ENCODE measurements at regions not wholly inside any gene's neighbourhood (a gene's known extent, or its start where the extent isn't known, plus 50 kb on each side); places are given as distances from the start of the nearest gene placed in this dataset.
"Not testable (repeated sequence)": the region's sequence is repeated elsewhere in the genome, so short reads cannot be mapped to it uniquely, and the experiment has no call there.

GRCh38 chr3:6248528-6248927 lies 612.4 kb upstream of the GRM7 start:
- DNase-seq, result no peak

DNA sequence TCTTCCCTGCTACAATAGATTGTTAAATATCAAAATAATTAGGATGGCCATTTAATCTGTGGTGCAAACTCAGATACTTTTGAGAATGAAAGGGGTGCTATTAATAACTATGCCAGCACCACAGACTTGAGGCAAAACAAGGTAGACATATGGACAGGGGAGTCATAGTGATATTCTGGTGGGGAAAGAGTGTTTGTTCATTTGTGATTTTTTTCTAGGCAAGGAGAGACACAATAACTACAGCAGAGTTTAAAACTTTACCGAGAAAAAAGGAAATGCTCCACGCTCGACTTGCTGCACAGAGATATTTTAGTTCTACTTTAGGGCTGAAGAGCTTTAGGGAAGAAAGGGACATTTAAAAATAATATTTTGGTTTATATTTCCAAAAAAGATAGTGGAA lies 611.2 kb upstream of the GRM7 start:
- DNase-seq, result no peak

- no peak for DNase-seq
Measured at GRCh38 chr3:6250167-6250566, 610.7 kb upstream of the GRM7 start.

DNA sequence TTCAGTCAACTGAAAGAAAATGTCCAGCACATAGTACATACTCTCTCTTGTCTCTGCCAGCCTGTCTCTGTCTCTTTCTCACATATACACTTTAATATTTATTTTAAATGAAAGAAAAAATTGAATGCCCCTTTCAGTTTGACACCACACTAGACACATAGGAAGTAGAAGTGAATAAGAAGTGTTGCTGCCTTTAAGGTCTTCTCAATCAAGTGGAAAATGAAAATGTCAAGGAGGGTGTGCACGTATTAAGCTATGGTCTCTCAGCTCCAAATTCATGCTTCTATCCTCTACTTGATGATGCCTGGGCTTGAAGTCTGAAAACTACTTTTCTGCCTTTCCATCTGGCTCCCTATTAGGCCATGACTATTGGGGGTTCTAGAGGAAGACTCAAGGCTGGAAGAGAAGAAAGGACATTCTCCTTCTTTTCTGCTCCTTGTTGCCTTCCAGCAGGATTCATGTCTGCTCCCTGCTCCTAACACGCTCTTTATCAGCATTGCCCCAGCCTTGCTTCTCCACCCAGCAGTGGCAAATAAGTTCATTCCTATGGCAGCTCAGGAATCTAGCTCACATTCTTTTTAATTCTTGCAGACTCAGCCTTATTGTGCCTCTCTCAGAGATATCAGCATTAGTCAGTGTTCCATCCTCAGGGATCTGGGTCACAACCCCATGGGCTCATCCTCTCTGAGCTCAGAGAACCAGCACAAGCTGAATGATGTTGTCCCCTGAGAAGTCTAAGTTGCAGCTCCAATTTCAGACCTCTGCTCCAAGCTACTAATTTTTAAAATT lies 609.1 kb upstream of the GRM7 start:
- no peak for DNase-seq

GRCh38 chr3:6254490-6254889 lies 606.4 kb upstream of the GRM7 start:
- no peak for DNase-seq

- DNase-seq, result no peak
Measured at GRCh38 chr3:6255229-6255628, 605.7 kb upstream of the GRM7 start.

GRCh38 chr3:6260551-6261191 lies 600.2 kb upstream of the GRM7 start:
- no peak for DNase-seq

DNA sequence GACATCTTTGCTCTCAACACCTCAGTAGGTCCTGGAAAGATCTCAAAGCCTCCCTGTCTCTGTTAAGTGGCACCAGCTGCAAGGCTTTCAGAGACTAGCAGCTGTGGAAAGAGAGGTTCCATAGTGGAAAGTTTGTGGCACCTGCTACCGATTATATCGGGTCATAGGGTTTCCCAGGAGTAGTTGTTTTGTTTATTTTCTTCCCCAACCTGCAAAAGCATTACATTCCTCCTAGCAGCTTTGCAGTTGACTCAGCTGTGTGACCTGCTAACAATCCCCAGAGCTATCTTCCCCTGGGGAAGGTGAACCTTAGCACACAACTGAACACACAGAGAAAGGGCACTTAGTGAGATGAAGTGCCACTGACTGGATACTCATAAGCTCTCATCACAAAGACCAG lies 598.9 kb upstream of the GRM7 start:
- DNase-seq, result no peak

DNA sequence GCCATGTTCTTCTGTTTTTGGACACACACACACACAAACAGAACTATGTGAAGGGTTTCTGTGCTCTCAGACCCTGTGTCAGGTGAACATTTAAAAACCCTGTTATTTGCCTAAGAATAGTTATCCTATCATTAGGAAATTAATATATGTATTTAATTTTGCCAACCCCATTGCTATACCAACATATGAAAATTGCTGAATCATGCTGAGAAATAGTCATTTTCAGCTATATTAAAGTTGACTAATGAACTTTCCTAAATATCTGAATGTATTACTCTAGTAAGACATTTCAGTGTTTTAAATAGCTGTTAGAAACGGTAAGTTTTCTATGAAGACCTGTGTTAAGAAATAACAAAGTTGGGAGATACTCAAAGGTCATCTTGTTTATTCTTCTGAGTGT lies 596.9 kb upstream of the GRM7 start:
- no peak for DNase-seq

DNA sequence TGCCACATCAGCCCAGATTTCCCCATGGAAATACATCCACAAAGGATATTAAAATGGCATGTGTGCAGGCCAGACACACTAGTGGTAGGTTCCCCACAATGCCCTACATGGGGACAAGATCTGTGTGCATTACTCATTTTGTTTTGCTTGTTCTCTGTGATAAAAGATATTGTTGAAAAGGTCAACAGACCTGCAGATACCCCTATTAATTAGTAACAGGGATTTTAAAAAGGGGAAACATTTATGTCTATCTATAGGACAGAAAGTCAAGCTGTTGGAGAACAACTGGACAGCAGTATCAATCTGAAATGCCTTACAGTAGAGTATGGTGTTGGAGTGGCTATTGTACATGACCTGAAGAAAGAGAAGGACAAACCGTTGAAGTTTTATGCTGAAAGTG lies 596.0 kb upstream of the GRM7 start:
- no peak for DNase-seq

DNA sequence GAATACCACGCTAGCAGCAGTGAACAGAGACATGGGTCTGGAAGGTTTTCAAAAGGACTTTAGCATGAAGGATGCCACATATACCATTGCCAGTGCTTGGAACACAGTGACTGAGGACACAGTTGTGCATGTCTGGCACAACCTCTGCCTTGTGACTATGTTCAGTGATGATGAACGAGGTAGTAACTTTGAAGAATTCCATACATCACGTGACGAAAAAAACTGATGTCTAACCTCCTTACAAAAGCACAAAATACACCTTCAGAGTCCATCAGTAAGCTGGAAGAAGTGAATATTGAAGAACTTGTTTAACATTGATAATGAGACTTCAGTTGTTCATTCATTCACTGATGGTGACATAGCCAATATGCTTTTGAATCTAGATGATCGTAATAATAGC lies 594.8 kb upstream of the GRM7 start:
- DNase-seq, result no peak

DNA sequence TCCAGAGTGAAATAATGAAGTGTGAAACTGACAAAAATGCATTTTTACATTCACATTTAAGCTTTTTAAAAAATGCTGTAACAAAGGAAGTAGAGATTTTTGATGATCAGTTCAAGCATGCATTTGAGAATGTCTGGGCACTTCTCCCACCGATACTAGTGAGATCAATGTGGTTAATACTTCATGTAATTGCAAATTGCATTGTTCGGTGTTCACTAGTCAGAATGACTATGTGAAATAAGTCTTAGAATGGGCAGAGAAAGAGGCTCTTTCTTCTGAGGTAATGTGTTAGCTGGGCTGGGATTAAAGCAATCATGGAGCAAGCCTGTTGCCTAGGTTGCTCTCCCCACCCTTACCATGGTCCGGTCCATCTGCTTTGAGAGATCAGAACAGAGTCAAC lies 587.0 kb upstream of the GRM7 start:
- DNase-seq, result no peak

DNA sequence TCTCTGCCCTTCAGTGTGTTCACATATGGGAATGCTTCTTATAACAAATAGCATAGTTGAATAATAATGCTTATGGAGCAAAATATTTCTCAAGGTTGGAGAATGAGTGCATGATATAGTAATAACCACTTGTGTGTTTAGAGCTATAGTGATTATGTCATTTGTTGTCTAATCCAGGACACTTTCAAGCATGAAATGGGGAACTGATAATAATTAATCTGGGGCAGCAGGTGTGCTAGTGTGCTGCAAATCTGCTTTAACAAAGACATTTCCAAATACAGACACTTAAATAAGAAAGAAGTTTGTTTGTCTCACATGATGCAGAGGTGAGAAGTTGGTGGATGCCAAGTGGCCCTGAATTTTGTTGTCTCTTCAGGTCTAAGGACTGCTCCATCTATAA lies 579.3 kb upstream of the GRM7 start:
- no peak for DNase-seq

- no peak for DNase-seq
Measured at GRCh38 chr3:6282918-6283317, 578.0 kb upstream of the GRM7 start.

- DNase-seq, result no peak
Measured at GRCh38 chr3:6287088-6287875, 573.6 kb upstream of the GRM7 start.

DNA sequence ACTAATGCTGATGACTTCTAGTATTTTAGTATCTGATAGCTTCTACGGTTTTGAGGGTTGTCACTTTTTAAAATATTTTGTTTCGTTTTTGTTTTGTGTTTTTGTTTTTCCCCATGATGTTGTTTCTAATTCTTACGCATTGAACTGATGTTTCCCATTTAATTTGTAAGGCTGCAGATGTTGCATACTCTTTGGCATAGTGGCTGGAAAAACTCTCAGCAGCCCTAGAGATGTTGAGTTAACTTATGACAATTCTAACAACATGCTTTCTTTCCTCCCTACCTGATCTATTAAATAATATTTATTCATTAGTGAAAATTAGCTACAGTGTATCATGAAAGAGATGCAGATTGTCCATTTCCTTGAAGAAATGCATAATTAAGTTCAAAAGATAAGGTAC lies 559.3 kb upstream of the GRM7 start:
- no peak for DNase-seq

GRCh38 chr3:6315906-6316305 lies 545.0 kb upstream of the GRM7 start:
- no peak for DNase-seq

GRCh38 chr3:6321999-6322398 lies 538.9 kb upstream of the GRM7 start:
- no peak for DNase-seq

DNA sequence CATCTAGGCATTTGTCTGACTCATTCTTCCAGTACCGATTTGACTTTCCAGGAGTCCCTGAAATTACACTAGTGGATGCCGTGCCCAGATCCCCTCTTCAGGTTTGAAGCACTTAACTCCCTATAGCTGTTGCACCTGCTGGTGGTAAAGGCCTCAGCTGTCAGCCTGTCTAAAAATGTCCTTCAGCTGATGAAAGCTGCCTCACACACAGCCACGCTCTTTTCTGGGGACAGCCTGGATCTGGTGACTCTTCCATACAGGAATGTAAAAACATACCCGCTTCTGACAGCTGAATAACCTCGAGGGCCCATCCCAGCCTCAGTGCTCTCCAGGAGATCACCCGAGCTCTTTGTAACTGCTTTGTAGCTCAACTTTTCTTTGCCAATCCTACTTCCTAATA lies 534.1 kb upstream of the GRM7 start:
- no peak for DNase-seq

DNA sequence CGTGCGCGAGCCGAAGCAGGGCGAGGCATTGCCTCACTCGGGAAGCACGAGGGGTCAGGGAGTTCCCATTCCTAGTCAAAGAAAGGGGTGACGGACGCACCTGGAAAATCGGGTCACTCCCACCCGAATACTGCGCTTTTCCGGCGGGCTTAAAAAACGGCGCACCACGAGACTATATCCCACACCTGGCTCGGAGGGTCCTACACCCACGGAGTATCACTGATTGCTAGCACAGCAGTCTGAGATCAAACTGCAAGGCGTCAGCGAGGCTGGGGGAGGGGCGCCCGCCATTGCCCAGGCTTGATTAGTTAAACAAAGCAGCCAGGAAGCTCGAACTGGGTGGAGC lies 520.0 kb upstream of the GRM7 start:
- DNase-seq, result not testable (repeated sequence)

GRCh38 chr3:6351752-6352151 lies 509.2 kb upstream of the GRM7 start:
- no peak for DNase-seq

GRCh38 chr3:6354653-6355052 lies 506.3 kb upstream of the GRM7 start:
- DNase-seq, result no peak

- DNase-seq, result no peak
Measured at GRCh38 chr3:6362406-6362805, 498.5 kb upstream of the GRM7 start.

- no peak for DNase-seq
Measured at GRCh38 chr3:6367171-6367570, 493.7 kb upstream of the GRM7 start.
